Epithelial cell of esophagus (primary cell): ENCODE measurements at regions not wholly inside any gene's neighbourhood (a gene's known extent, or its start where the extent isn't known, plus 50 kb on each side); places are given as distances from the start of the nearest gene placed in this dataset.

Source experiments
- DNase-seq: peaks from one replicate; pipeline ENCODE4 v3.0.0; 2010; ENCODE audit warnings: low read depth
- H3K4me3 ChIP-seq: 2 replicates; pipeline ENCODE4 v1.5.1; 2011; ENCODE audit warnings: mild to moderate bottlenecking, low read length, control low read depth
- TF ChIP-seq, protein P1 (sequence below): IDR thresholded peaks from 2 replicates; pipeline ENCODE4 v1.5.1; 2011; ENCODE audit warnings: low read depth, mild to moderate bottlenecking, low read length, control low read depth, inconsistent platforms; ENCODE audit not compliant: insufficient read depth; ENCODE audit errors: missing control alignments

DNA sequence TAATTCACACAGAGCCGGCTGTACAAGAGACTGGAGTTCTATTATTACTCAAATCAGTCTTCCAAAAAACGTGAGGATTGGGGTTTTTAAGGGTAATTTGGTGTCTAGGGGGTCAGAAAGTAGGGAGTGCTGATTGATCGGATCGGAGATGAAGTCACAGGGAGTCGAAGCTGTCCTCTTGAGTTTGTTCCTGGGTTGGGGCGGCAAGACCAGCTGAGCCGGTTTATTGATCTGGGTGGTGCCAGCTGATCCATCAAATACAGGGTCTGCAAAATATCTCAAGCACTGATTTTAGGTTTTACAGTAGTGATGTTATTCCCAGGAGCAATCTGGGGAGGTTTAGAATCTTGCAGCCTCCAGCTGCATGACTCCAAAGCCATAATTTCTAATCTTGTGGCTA lies 262.7 kb downstream of the KCNRG start:
- TF ChIP-seq, protein P1, sequence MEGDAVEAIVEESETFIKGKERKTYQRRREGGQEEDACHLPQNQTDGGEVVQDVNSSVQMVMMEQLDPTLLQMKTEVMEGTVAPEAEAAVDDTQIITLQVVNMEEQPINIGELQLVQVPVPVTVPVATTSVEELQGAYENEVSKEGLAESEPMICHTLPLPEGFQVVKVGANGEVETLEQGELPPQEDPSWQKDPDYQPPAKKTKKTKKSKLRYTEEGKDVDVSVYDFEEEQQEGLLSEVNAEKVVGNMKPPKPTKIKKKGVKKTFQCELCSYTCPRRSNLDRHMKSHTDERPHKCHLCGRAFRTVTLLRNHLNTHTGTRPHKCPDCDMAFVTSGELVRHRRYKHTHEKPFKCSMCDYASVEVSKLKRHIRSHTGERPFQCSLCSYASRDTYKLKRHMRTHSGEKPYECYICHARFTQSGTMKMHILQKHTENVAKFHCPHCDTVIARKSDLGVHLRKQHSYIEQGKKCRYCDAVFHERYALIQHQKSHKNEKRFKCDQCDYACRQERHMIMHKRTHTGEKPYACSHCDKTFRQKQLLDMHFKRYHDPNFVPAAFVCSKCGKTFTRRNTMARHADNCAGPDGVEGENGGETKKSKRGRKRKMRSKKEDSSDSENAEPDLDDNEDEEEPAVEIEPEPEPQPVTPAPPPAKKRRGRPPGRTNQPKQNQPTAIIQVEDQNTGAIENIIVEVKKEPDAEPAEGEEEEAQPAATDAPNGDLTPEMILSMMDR: no peak
- DNase-seq: no peak
- no peak overlapping the region for H3K4me3 ChIP-seq

DNA sequence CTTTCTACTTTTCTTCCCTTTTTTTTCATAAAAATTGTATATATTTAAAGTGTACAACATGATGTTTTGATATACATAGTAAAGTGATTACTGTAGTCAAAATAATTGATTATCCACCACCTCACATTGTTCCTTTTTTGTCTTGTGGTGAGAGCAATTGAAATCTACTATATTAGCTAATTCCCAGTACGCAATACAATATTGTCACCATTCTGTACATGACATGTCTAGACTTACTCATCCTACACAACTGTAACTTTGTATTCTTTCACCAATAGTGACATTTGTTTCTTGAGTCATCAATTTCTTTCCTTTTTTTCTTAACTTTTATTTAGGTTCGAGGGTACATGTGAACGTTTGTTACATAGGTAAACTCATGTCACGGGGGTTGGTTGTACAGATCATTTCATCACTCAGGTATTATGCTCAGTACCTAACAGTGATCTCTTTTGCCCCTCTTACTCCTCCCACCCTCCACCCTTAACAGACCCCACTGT lies 265.2 kb downstream of the KCNRG start:
- TF ChIP-seq, protein P1: no peak
- no peak overlapping the region for H3K4me3 ChIP-seq
- DNase-seq: no peak

DNA sequence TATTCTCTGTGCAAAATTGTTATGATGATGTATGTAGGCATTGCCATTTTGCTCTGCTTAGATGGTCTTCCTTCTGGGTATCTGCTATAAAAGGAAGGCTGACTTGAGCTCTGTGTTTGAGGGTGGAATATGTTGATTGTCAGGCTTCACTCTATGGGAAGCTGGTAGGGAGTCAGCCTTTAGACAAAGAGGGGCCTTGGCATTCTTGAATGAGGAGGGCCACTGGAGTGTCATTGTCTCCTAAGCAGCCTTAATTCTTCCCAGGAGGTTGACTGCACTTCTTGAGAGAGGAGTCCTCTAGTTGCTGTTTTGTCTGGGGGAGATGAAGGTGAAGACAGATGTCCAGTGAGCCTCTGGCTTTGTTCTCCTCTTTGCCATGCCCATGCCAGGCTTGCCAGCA lies 266.8 kb downstream of the KCNRG start:
- no peak for DNase-seq
- TF ChIP-seq, protein P1: no peak
- no peak overlapping the region for H3K4me3 ChIP-seq

DNA sequence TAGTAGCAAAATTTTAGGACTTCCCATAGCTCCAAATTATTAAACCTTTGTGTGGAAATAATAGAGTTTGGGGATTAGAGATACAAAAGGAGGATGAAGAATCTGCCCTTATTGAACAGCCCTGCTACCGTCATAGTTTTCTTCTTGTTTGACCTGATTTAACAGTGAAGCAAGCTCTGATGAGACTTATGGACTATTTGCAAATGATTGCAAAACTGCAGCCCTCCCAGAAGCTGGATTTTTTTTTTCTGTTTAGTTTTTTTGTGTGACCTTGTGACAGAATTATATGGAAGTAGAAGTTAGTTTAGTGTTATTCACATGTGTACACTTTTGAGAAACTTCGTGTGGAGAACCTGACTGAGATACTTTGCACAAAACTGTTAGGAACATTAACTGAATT lies 267.8 kb downstream of the KCNRG start:
- H3K4me3 ChIP-seq: no peak overlapping the region
- TF ChIP-seq, protein P1: no peak
- DNase-seq: no peak

DNA sequence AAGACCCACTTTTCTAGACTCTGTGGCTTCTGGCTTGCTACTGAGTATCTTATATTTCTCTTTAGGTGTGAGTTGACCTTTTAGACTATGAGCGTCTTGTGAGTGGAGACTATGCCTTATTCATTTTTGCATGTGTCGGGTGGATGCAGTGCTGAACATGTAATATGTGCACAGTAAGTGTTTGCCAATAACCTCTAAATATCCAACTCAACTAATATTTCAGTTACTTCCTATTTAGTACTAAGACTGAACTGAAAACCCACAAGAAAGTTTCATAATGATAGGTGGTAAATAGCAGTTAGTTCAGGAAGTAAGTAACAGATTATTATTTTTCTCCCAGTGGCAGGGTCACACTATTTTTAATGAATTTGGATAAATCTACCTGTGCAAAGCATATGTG lies 269.3 kb downstream of the KCNRG start:
- H3K4me3 ChIP-seq: no peak overlapping the region
- TF ChIP-seq, protein P1: no peak
- DNase-seq: no peak

DNA sequence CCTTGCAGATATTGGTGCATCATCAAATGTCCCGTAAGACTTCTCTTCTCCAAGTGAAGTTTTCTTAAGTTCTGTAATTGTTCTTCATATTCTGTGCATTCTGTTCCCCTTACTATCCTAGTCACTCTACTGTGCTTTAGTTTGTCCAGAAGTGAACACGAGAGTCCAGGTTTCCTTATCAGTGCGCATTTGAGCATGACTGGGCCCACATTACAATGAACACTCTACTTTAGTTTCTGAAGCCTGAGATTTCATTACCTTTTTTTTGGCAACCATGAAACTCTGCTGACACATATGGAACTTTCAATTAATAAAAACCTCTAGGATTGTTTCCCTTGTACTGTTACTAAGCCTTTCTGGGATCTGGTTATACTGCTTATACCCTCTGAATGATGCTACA lies 270.0 kb downstream of the KCNRG start:
- no peak overlapping the region for H3K4me3 ChIP-seq
- DNase-seq: no peak
- TF ChIP-seq, protein P1: no peak

DNA sequence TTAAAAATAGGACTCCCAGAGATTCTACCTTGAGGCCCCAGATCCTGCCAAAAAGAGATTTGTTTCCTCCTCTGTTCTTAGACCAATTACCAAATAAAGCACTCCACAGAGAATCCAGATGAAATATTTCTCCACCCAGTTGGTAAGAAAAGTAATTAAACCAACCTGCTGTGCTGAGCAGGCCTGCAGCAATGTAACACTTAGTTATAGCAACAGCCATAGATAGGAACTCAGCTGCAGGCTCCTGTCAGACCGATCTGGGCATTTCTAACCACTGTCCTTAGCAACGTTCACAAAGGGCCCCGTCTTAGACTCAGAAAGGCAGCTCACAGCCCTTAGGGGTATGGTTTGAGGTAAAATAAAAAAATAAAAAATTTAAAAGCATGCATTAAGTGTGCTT lies 271.1 kb downstream of the KCNRG start:
- no peak for DNase-seq
- H3K4me3 ChIP-seq: no peak overlapping the region
- TF ChIP-seq, protein P1: no peak
